Pancreas (tissue), 10 donors: ENCODE measurements at regions not wholly inside any gene's neighbourhood (a gene's known extent, or its start where the extent isn't known, plus 50 kb on each side); places are given as distances from the start of the nearest gene placed in this dataset.

Experiments used
- ATAC-seq, 4 donors: fragments of 200-7000 bp; cut with Tn5 transposase; one replicate each; pipeline versions ENCODE4 v1.8.0 to v1.9.1; 2020; ENCODE audit warnings: mild to moderate bottlenecking in 4 of 4, moderate library complexity in 4 of 4
- DNase-seq, 6 donors: peaks; one replicate each; pipeline ENCODE4 v3.0.0-alpha.2; 2020
- FAIRE-seq: peaks from 2 replicates; lab custom pipeline; 2012; peaks lifted over from hg19 to GRCh38; lab: Jason Lieb, UNC
- H3K27ac ChIP-seq, 4 donors: fragments of 200-600 bp; sonication (generic); 1 replicate in 3 of 4; 2 replicates in 1 of 4; pipeline versions ENCODE4 v1.5.0 to v1.8.0; 2020
- H3K27me3 ChIP-seq, 4 donors: fragments of 200-600 bp; one replicate each; pipeline ENCODE4 v1.8.0; 2021
- H3K36me3 ChIP-seq, 3 donors: fragments of 200-600 bp; sonication (generic) in 1 of 3; one replicate each; pipeline versions ENCODE4 v1.5.0 to v1.8.0; 2020 to 2021
- H3K4me1 ChIP-seq, 3 donors: fragments of 200-600 bp; one replicate each; pipeline ENCODE4 v1.8.0; 2021
- H3K4me3 ChIP-seq, 4 donors: fragments of 200-600 bp; sonication (generic) in 2 of 4; one replicate each; pipeline versions ENCODE4 v1.5.0 to v1.8.0; 2020 to 2021
- H3K9me3 ChIP-seq, 4 donors: fragments of 200-600 bp; one replicate each; pipeline ENCODE4 v1.8.0; 2021
- WGBS, 2 donors: extraction: QIAGEN DNeasy Blood & Tissue Kit; methylation state at CpG; one replicate each; pipeline ENCODE4 v1.1.7; 2013; 5-methylcytosine and 5-hydroxymethylcytosine counted together
- intact Hi-C, 3 donors: fragments of 100-400 bp; cut with DNase I; formaldehyde crosslinking; loops; one replicate each; pipeline versions ENCODE4 v1.11.1 to v1.14.2; 2022
- TF ChIP-seq, protein P1 (sequence below), 4 donors: fragments of 200-600 bp; sonication (generic) in 3 of 4; IDR thresholded peaks; one replicate each; pipeline versions ENCODE4 v1.5.0 to v1.8.0; 2021; ENCODE audit warnings: antibody characterized with exemption in 4 of 4
- donor health status: healthy with polysubstance abuse.
- donor health status: DM: no; HTN: no; CAD: no; lungs with moderate emphysema.
- donor health status: DM: no; HTN: no; CAD: no.
- donor health status: control.
- donor health status: control.
- donor health status: Bipolar disorder and iron deficiency.
- donor health status: DM: yes; HTN: yes; CAD: no.
- donor health status: DM: no; HTN: no; CAD: no.
- donor health status: DM: no; HTN: no; CAD: no.
- donor health status: DM: yes; HTN: yes; CAD: no.

DNA sequence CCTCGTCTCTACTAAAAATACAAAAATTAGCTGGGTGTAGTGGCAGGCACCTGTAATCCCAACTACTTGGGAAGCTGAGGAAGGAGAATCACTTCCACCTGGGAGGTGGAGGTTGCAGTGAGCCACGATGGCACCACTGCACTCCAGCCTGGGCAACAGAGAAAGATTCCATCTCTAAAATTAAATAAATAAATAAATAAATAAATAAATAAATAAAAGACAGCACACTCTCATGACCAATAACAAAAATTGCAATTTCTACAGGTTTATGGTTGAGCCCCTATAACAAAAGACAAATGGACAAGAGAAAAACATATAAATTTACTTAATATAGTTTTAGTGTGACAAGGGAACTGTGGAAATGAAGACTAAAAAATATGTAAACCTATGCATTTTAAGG lies 384.1 kb downstream of the CDH19 start:
- no peak overlapping the region for H3K27ac ChIP-seq
- no peaks in the 10 kb centered on the region for H3K36me3 ChIP-seq
- H3K9me3 ChIP-seq, result no peaks in the 10 kb centered on the region
- intact Hi-C loops, result no loop called here
- FAIRE-seq (no peak), ATAC-seq (no peak), DNase-seq (no peak)
- H3K27me3 ChIP-seq, result no peaks in the 10 kb centered on the region
- TF ChIP-seq, protein P1, sequence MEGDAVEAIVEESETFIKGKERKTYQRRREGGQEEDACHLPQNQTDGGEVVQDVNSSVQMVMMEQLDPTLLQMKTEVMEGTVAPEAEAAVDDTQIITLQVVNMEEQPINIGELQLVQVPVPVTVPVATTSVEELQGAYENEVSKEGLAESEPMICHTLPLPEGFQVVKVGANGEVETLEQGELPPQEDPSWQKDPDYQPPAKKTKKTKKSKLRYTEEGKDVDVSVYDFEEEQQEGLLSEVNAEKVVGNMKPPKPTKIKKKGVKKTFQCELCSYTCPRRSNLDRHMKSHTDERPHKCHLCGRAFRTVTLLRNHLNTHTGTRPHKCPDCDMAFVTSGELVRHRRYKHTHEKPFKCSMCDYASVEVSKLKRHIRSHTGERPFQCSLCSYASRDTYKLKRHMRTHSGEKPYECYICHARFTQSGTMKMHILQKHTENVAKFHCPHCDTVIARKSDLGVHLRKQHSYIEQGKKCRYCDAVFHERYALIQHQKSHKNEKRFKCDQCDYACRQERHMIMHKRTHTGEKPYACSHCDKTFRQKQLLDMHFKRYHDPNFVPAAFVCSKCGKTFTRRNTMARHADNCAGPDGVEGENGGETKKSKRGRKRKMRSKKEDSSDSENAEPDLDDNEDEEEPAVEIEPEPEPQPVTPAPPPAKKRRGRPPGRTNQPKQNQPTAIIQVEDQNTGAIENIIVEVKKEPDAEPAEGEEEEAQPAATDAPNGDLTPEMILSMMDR (IDR thresholded peaks at IDR 0.05), result no peak
- no peak overlapping the region for H3K4me3 ChIP-seq
- WGBS, 2 donors, result 47 to 69% methylated on average over 2 of the region's 2 CpGs
- no peaks in the 10 kb centered on the region for H3K4me1 ChIP-seq

DNA sequence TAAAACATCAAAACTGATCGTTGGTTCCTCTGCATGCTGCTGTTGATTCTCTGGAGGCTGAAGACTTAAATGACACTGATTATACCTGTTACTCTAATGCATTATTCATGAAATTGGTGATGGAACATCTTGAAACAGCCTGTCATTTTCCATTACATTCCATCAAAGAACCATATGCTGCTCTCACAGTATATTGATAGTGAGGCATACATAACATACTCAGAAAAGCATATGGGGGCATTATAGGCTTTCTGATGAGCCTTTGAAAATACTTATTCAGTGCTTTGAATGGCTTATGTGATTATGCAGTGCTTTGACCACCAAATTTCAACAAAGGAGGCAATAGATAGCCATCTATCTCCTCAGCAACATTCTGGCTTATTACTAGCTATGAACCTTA lies 392.1 kb downstream of the CDH19 start:
- 28 to 42% methylated on average over 1 of the region's 1 CpG for WGBS, 2 donors
- FAIRE-seq (no peak), DNase-seq (no peak), ATAC-seq (no peak)
- intact Hi-C loops, result no loop called here
- Histone ChIP-seq H3K4me1 (no peaks in the 10 kb centered on the region), H3K4me3 (no peak overlapping the region), H3K27ac (no peak overlapping the region), H3K36me3 (no peaks in the 10 kb centered on the region), H3K9me3 (no peaks in the 10 kb centered on the region), H3K27me3 (no peaks in the 10 kb centered on the region)
- TF ChIP-seq, protein P1 (IDR thresholded peaks at IDR 0.05), result no peak

DNA sequence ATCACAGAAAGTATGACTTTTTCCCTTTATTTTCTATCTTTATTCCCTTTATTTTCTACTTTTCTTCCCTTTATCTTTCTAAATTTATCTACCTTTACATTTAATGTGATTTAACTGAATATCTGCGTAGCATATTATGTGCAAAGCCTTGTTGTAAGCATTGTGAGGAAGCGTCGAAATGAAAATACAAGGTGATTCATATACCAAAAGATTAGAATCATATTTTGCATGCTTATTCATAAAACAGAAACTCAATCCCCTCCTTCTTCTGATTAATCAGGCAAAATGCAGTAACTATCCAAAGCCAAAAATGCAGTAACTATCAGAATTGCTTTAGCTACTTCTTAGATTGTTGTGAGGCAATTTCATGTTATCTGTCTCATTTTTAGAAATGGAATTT lies 393.0 kb downstream of the CDH19 start:
- Histone ChIP-seq H3K4me3 (no peak overlapping the region), H3K9me3 (no peaks in the 10 kb centered on the region), H3K36me3 (no peaks in the 10 kb centered on the region), H3K27me3 (no peaks in the 10 kb centered on the region), H3K27ac (no peak overlapping the region), H3K4me1 (no peaks in the 10 kb centered on the region)
- ATAC-seq (no peak), FAIRE-seq (no peak), DNase-seq (no peak)
- intact Hi-C loops, result no loop called here
- TF ChIP-seq, protein P1 (IDR thresholded peaks at IDR 0.05), result no peak
- WGBS, 2 donors, result 84 to 94% methylated on average over 3 of the region's 3 CpGs

DNA sequence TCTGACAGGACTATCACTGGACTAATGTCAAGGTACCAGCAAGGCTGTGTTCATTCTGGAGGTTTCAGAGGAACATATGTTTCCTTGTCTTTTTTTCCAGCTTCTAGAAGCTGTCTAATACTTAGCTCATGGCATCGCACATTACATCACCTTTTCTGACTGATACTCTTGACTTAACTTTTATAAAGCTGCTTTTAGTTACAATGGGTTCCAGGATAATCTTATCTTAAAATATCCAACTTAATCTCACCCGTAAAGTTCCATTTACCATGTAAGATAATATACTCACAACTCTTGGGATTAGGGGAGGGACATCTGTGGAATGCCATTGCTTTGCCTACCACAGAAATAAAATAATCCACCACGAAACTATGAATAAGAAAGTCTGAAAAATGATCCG lies 394.2 kb downstream of the CDH19 start:
- 58 to 70% methylated on average over 4 of the region's 4 CpGs for WGBS, 2 donors
- FAIRE-seq (no peak), DNase-seq (no peak), ATAC-seq (no peak)
- no peaks in the 10 kb centered on the region for H3K36me3 ChIP-seq
- no peak overlapping the region for H3K27ac ChIP-seq
- H3K4me3 ChIP-seq, result no peak overlapping the region
- no peaks in the 10 kb centered on the region for H3K27me3 ChIP-seq
- intact Hi-C loops, result no loop called here
- TF ChIP-seq, protein P1 (IDR thresholded peaks at IDR 0.05), result no peak
- H3K9me3 ChIP-seq, result no peaks in the 10 kb centered on the region
- H3K4me1 ChIP-seq, result no peaks in the 10 kb centered on the region

DNA sequence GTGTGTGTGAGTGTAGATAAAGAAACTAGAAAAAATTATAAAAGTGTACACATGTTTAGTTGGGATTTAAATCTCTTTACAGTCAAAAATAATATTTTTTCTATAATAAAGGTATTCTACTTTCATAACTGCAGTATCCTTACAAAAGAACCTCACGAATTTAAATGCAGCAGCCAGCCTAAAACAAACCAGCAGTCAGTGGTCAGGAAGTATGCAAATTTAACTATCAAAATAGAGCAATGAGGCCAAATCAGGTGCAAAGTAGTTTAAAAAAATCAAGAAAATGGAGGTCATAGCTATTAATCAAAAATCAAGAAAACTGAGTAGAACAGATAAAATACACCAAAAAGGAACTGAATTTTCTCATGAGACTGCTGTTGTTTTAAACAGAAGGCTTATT lies 407.1 kb downstream of the CDH19 start:
- intact Hi-C loops, result no loop called here
- TF ChIP-seq, protein P1 (IDR thresholded peaks at IDR 0.05), result no peak
- no peaks in the 10 kb centered on the region for H3K36me3 ChIP-seq
- no peak for DNase-seq
- FAIRE-seq, result no peak
- H3K9me3 ChIP-seq, result peaks cover 0 to 3% (median 0%) of the 10 kb centered on the region in 4 donors
- WGBS, 2 donors, result 0% methylated on average over 1 of the region's 1 CpG
- H3K4me1 ChIP-seq, result no peaks in the 10 kb centered on the region
- no peaks in the 10 kb centered on the region for H3K27me3 ChIP-seq
- ATAC-seq, result no peak
- no peak overlapping the region for H3K4me3 ChIP-seq
- no peak overlapping the region for H3K27ac ChIP-seq
